ENCODE measurements at regions not wholly inside any gene's neighbourhood (a gene's known extent, or its start where the extent isn't known, plus 50 kb on each side); places are given as distances from the start of the nearest gene placed in this dataset.

DNA sequence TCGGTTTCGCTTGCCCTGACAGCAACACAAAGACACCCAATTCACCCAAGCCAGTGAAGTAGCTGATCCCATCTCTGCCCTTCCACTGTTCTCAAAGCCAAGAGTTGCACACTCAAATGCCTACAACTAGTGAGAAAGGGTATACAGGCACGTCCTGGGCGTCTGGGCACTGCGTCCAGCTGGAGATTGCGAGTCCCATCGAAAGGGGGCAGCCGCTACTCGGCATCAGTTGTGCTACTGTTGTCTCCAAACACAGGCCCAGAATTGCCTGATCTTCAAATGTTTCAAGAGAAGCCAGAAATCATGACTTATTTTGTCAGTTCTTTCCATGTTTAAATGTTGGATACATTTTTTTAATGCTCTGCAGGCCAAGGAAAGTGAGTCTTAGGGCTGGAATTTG lies 487.8 kb downstream of the BCOR start:
- H3K4me1 ChIP-seq = no peaks in the 10 kb centered on the region
- TF ChIP-seq, protein P1, sequence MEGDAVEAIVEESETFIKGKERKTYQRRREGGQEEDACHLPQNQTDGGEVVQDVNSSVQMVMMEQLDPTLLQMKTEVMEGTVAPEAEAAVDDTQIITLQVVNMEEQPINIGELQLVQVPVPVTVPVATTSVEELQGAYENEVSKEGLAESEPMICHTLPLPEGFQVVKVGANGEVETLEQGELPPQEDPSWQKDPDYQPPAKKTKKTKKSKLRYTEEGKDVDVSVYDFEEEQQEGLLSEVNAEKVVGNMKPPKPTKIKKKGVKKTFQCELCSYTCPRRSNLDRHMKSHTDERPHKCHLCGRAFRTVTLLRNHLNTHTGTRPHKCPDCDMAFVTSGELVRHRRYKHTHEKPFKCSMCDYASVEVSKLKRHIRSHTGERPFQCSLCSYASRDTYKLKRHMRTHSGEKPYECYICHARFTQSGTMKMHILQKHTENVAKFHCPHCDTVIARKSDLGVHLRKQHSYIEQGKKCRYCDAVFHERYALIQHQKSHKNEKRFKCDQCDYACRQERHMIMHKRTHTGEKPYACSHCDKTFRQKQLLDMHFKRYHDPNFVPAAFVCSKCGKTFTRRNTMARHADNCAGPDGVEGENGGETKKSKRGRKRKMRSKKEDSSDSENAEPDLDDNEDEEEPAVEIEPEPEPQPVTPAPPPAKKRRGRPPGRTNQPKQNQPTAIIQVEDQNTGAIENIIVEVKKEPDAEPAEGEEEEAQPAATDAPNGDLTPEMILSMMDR (IDR thresholded peaks at IDR 0.05; ENCODE audit: insufficient read depth in 1 of 2, low read depth in 1 of 2, low read length in 1 of 2, severe bottlenecking in 1 of 2, unreplicated experiment in 1 of 2) = no peak
- H3K9me3 ChIP-seq = no peaks in the 10 kb centered on the region
- ChIA-PET POLR2A (no interaction called here), CTCF (no interaction called here)
- BruUV-seq (replicated peaks) = no TSS peak
- H3K4me3 ChIP-seq (ENCODE audit: low read depth, low read length) = no peak overlapping the region
- Mint-ChIP-seq H3K27ac (ENCODE audit: unreplicated experiment) (no peak overlapping the region), H3K27me3 (ENCODE audit: insufficient read depth, unreplicated experiment) (peaks cover 7% of the 10 kb centered on the region), H3K4me1 (ENCODE audit: low read depth, unreplicated experiment) (peaks cover 7% of the 10 kb centered on the region), H3K9me3 (ENCODE audit: unreplicated experiment) (no peaks in the 10 kb centered on the region), H3K36me3 (ENCODE audit: insufficient read depth, unreplicated experiment) (no peaks in the 10 kb centered on the region), H3K4me3 (ENCODE audit: unreplicated experiment) (no peak overlapping the region)
- H3K27me3 ChIP-seq (replicated peaks; ENCODE audit: control insufficient read depth, insufficient read depth, low read length) = no peaks in the 10 kb centered on the region
- H3K36me3 ChIP-seq (ENCODE audit: control insufficient read depth, insufficient read depth, low read length) = no peaks in the 10 kb centered on the region
- DNase-seq = no peak
- intact Hi-C loops (cut with micrococcal nuclease; ENCODE audit: unreplicated experiment) = no loop called here

DNA sequence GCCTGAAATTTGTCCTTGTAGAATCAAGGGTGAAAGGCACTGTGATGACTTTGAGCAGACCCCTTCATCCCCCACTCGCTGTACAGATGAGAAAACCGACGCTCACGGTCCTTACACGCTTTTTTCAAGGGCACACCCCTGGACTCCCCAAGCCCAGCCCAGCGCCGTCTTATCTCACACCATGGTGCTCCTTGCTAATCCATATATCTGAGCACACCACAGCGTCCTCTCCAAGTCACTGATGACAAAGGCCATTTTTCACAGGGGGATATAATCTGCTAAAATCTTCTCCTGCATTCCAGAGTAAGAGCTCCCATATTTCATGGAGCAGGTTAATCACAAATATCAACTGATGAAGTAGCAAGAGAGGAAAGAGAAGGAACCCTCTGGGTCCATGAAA lies 486.3 kb downstream of the BCOR start:
- no peaks in the 10 kb centered on the region for H3K9me3 ChIP-seq
- BruUV-seq (replicated peaks) = no TSS peak
- CTCF ChIA-PET = no interaction called here
- Mint-ChIP-seq H3K4me1 (ENCODE audit: low read depth, unreplicated experiment) (peaks cover 7% of the 10 kb centered on the region), H3K9me3 (ENCODE audit: unreplicated experiment) (peaks cover under 1% of the 10 kb centered on the region), H3K27me3 (ENCODE audit: insufficient read depth, unreplicated experiment) (peaks cover 7% of the 10 kb centered on the region), H3K27ac (ENCODE audit: unreplicated experiment) (no peak overlapping the region), H3K36me3 (ENCODE audit: insufficient read depth, unreplicated experiment) (no peaks in the 10 kb centered on the region), H3K4me3 (ENCODE audit: unreplicated experiment) (no peak overlapping the region)
- no peaks in the 10 kb centered on the region for H3K4me1 ChIP-seq
- H3K4me3 ChIP-seq (ENCODE audit: low read depth, low read length) = no peak overlapping the region
- POLR2A ChIA-PET = no interaction called here
- intact Hi-C loops (cut with micrococcal nuclease; ENCODE audit: unreplicated experiment) = no loop called here
- no peaks in the 10 kb centered on the region for H3K36me3 ChIP-seq (ENCODE audit: control insufficient read depth, insufficient read depth, low read length)
- no peak for DNase-seq
- H3K27me3 ChIP-seq (replicated peaks; ENCODE audit: control insufficient read depth, insufficient read depth, low read length) = no peaks in the 10 kb centered on the region
- TF ChIP-seq, protein P1 (IDR thresholded peaks at IDR 0.05; ENCODE audit: insufficient read depth in 1 of 2, low read depth in 1 of 2, low read length in 1 of 2, severe bottlenecking in 1 of 2, unreplicated experiment in 1 of 2) = no peak

DNA sequence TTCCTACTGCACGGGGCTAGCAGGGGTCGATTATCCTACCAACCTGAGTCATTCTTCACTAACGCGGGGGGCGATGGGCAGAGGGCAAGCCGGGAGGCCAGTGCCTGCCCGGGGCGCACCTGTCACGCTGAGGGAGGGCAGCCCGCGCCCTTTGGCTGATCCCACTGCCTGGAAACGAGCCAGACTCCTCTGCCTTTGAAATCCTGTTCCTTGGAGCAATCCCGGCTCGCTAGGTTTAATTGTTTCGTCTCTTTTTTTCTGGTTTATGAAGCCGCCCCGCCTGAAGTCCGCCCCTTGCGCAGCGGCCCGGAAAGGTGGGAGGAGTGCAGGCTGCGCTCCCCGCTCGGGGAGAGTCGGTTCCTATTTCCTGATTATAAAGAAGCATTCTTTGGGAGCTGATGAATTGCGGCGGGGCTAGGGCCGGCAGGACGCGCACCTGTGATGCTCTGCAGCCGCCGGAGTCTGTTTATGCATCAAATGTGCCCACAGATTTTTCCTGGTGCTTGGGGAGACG lies 484.2 kb downstream of the BCOR start:
- H3K4me1 Mint-ChIP-seq (ENCODE audit: low read depth, unreplicated experiment) = peaks cover 7% of the 10 kb centered on the region
- peak in 1 of 2 experiments; percentile 1 for DNase-seq
- POLR2A ChIA-PET = interaction anchor here (0.6 kb wide), 1 partner anchor 61 kb away, joined by 5 read pairs; no protein-coding TSS in a partner anchor

More for the DNA sequence above, 484.2 kb downstream of the BCOR start:
- H3K4me3 ChIP-seq (ENCODE audit: low read depth, low read length) = peak overlapping the region; percentile 30
- CTCF ChIA-PET = interaction anchor here (0.6 kb wide), 2 partner anchors 551 to 855 kb away, joined by 3 read pairs; no protein-coding TSS in a partner anchor
- no peak overlapping the region for H3K27ac Mint-ChIP-seq (ENCODE audit: unreplicated experiment)
- H3K36me3 ChIP-seq (ENCODE audit: control insufficient read depth, insufficient read depth, low read length) = no peaks in the 10 kb centered on the region
- no peaks in the 10 kb centered on the region for H3K4me1 ChIP-seq
- no peaks in the 10 kb centered on the region for H3K36me3 Mint-ChIP-seq (ENCODE audit: insufficient read depth, unreplicated experiment)
- no peaks in the 10 kb centered on the region for H3K9me3 ChIP-seq
- H3K27me3 Mint-ChIP-seq (ENCODE audit: insufficient read depth, unreplicated experiment) = peaks cover 7% of the 10 kb centered on the region
- intact Hi-C loops (cut with micrococcal nuclease; ENCODE audit: unreplicated experiment) = no loop called here
- no TSS peak for BruUV-seq (replicated peaks)
- peaks cover 9% of the 10 kb centered on the region for H3K9me3 Mint-ChIP-seq (ENCODE audit: unreplicated experiment)
- TF ChIP-seq, protein P1 (IDR thresholded peaks at IDR 0.05; ENCODE audit: insufficient read depth in 1 of 2, low read depth in 1 of 2, low read length in 1 of 2, severe bottlenecking in 1 of 2, unreplicated experiment in 1 of 2) = no peak
- H3K4me3 Mint-ChIP-seq (ENCODE audit: unreplicated experiment) = peak overlapping the region; percentile 77
- no peaks in the 10 kb centered on the region for H3K27me3 ChIP-seq (replicated peaks; ENCODE audit: control insufficient read depth, insufficient read depth, low read length)

Data from Caco-2 (cell line).